ENCODE measurements at regions not wholly inside any gene's neighbourhood (a gene's known extent, or its start where the extent isn't known, plus 50 kb on each side); places are given as distances from the start of the nearest gene placed in this dataset.

DNA sequence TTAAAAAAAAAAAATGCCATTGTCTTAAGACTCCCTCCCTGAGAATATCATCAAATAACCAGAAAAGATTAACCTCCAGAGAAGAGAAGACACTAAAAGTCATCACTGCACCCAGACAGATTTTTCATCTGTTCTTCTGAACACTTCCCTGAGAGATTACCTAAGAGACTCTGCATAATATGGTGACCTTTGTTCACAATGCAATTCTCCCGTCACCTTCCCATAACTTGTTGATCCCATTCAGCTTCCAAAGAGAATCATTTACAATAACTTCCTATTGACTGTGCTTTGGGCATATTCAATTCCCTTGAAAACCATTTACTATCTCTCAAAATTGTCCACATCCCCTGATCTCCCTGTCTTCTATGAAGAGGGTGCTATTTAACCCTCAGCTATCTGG is 85.1 kb upstream of the SMAD1 start:
- no peak for TF ChIP-seq CTCF (IDR thresholded peaks at IDR 0.05)
- TF ChIP-seq POLR2A (IDR thresholded peaks at IDR 0.05): no peak

Measured in heart left ventricle (tissue), 13 donors.